Kidney (tissue), 13 donors: ENCODE measurements at regions not wholly inside any gene's neighbourhood (a gene's known extent, or its start where the extent isn't known, plus 50 kb on each side); places are given as distances from the start of the nearest gene placed in this dataset.

ENCODE experiments used
- DNase-seq, 5 donors: peaks; one replicate each; pipeline ENCODE4 v3.0.0-alpha.2; 2013 to 2020
- FAIRE-seq: peaks from 2 replicates; lab custom pipeline; 2012; peaks lifted over from hg19 to GRCh38; lab: Jason Lieb, UNC
- H3K27ac ChIP-seq, 2 donors: one replicate each; pipeline ENCODE4 v1.7.0; 2013; ENCODE audit warnings: low read depth in 2 of 2, low read length in 2 of 2, inconsistent platforms in 1 of 2
- H3K27me3 ChIP-seq: one replicate; pipeline ENCODE4 v1.7.1; 2013; ENCODE audit warnings: low read length, inconsistent platforms; ENCODE audit not compliant: control insufficient read depth, insufficient read depth
- H3K36me3 ChIP-seq, 3 donors: one replicate each; pipeline versions ENCODE4 v1.7.0 to v1.7.1; 2013; ENCODE audit warnings: low read length in 3 of 3, control low read depth in 1 of 3, inconsistent platforms in 1 of 3; ENCODE audit not compliant: insufficient read depth in 3 of 3, control insufficient read depth in 2 of 3
- H3K4me1 ChIP-seq, 3 donors: one replicate each; pipeline versions ENCODE4 v1.7.0 to v1.7.1; 2013; ENCODE audit warnings: low read length in 3 of 3, inconsistent platforms in 1 of 3, low read depth in 1 of 3; ENCODE audit not compliant: control insufficient read depth in 2 of 3, insufficient read depth in 2 of 3
- H3K4me3 ChIP-seq, 3 donors: one replicate each; pipeline versions ENCODE4 v1.7.0 to v1.8.1; 2013; ENCODE audit warnings: low read length in 3 of 3, control low read depth in 1 of 3, inconsistent platforms in 1 of 3
- H3K9ac ChIP-seq, 3 donors: one replicate each; pipeline versions ENCODE4 v1.7.0 to v1.7.1; 2013; ENCODE audit warnings: low read length in 3 of 3, control low read depth in 1 of 3, inconsistent platforms in 1 of 3
- H3K9me3 ChIP-seq, 3 donors: one replicate each; pipeline versions ENCODE4 v1.7.0 to v1.7.1; 2013; ENCODE audit warnings: low read length in 3 of 3, control low read depth in 1 of 3, inconsistent platforms in 1 of 3; ENCODE audit not compliant: control insufficient read depth in 2 of 3, insufficient read depth in 1 of 3
- CTCF ChIP-seq: IDR thresholded peaks from 3 replicates; pipeline ENCODE4 v1.5.1; 2012; ENCODE audit warnings: mild to moderate bottlenecking, moderate library complexity, borderline replicate concordance; ENCODE audit not compliant: insufficient read depth; ENCODE audit errors: extremely low read depth
- intact Hi-C: fragments of 100-400 bp; cut with DNase I; formaldehyde crosslinking; loops from one replicate; pipeline ENCODE4 v1.11.1; 2022
- donor health status: control.
- donor health status: control.
- donor health status: control.
- donor health status: control.
- donor health status: control.
- donor health status: DM: yes; HTN: yes; CAD: no.
- donor health status: Normal renal cell carcinoma (clear cell type).

- peak in 2 of 5 donors; percentile 21 to 48 for DNase-seq
- Histone ChIP-seq H3K27me3 (no peaks in the 10 kb centered on the region), H3K36me3 (no peaks in the 10 kb centered on the region), H3K9ac (no peak overlapping the region), H3K4me1 (no peaks in the 10 kb centered on the region), H3K27ac (no peak overlapping the region), H3K4me3 (no peak overlapping the region), H3K9me3 (no peaks in the 10 kb centered on the region)
- FAIRE-seq: no peak
- TF ChIP-seq CTCF: no peak
- intact Hi-C loops: no loop called here
Observed at GRCh38 chr10:106044503-106044902, 1120.0 kb downstream of the SORCS1 start.

GRCh38 chr10:106043863-106044262 lies 1120.6 kb downstream of the SORCS1 start:
- peak in 2 of 5 donors; percentile 46 to 82 for DNase-seq

GRCh38 chr10:106038246-106038645 lies 1126.3 kb downstream of the SORCS1 start:
- H3K36me3 ChIP-seq: no peaks in the 10 kb centered on the region
- no peak for DNase-seq
- no peak overlapping the region for H3K9ac ChIP-seq
- no peak for FAIRE-seq
- no peaks in the 10 kb centered on the region for H3K27me3 ChIP-seq
- no peaks in the 10 kb centered on the region for H3K4me1 ChIP-seq
- intact Hi-C loops: no loop called here
- no peak overlapping the region for H3K4me3 ChIP-seq
- TF ChIP-seq CTCF: no peak
- no peak overlapping the region for H3K27ac ChIP-seq
- H3K9me3 ChIP-seq: no peaks in the 10 kb centered on the region

More at GRCh38 chr10:106043863-106044262, 1120.6 kb downstream of the SORCS1 start:
- Histone ChIP-seq H3K9me3 (no peaks in the 10 kb centered on the region), H3K27me3 (no peaks in the 10 kb centered on the region), H3K9ac (no peak overlapping the region), H3K27ac (no peak overlapping the region), H3K4me3 (no peak overlapping the region), H3K36me3 (no peaks in the 10 kb centered on the region), H3K4me1 (no peaks in the 10 kb centered on the region)
- no peak for FAIRE-seq
- intact Hi-C loops: no loop called here
- TF ChIP-seq CTCF: no peak

- TF ChIP-seq CTCF: no peak
- Histone ChIP-seq H3K4me3 (no peak overlapping the region), H3K9me3 (no peaks in the 10 kb centered on the region), H3K27me3 (no peaks in the 10 kb centered on the region), H3K9ac (no peak overlapping the region), H3K27ac (no peak overlapping the region), H3K4me1 (no peaks in the 10 kb centered on the region), H3K36me3 (no peaks in the 10 kb centered on the region)
- intact Hi-C loops: no loop called here
- DNase-seq: no peak
- FAIRE-seq: no peak
Observed at GRCh38 chr10:106033065-106033464, 1131.4 kb downstream of the SORCS1 start.
